Mucosa of descending colon (tissue), 3 donors: ENCODE measurements at regions not wholly inside any gene's neighbourhood (a gene's known extent, or its start where the extent isn't known, plus 50 kb on each side); places are given as distances from the start of the nearest gene placed in this dataset.

Experiments used
- ATAC-seq: fragments of 200-7000 bp; cut with Tn5 transposase; one replicate; pipeline ENCODE4 v1.9.1; 2020; ENCODE audit warnings: mild to moderate bottlenecking, moderate library complexity
- DNase-seq, 3 donors: peaks; one replicate each; pipeline ENCODE4 v3.0.0-alpha.2; 2020
- H3K36me3 ChIP-seq: fragments of 200-600 bp; one replicate; pipeline ENCODE4 v1.8.0; 2021; ENCODE audit warnings: low read depth, mild to moderate bottlenecking
- H3K4me1 ChIP-seq: fragments of 200-600 bp; one replicate; pipeline ENCODE4 v1.8.0; 2021; ENCODE audit warnings: low read depth, mild to moderate bottlenecking
- H3K4me3 ChIP-seq: fragments of 200-600 bp; one replicate; pipeline ENCODE4 v1.8.0; 2021; ENCODE audit warnings: mild to moderate bottlenecking
- H3K9me3 ChIP-seq: fragments of 200-600 bp; one replicate; pipeline ENCODE4 v1.8.0; 2021; ENCODE audit warnings: mild to moderate bottlenecking
- intact Hi-C, 2 donors: fragments of 100-400 bp; cut with DNase I in 1 of 2; cut with micrococcal nuclease in 1 of 2; formaldehyde crosslinking; loops; one replicate each; pipeline versions ENCODE4 v1.11.0 to v1.11.1; 2022; cut with DNase I, micrococcal nuclease
- TF ChIP-seq, protein P1 (sequence below): fragments of 200-600 bp; IDR thresholded peaks from one replicate; pipeline ENCODE4 v1.8.0; 2022; ENCODE audit warnings: antibody characterized with exemption, mild to moderate bottlenecking
- donor health status: DM: no; HTN: no; CAD: no; lungs with moderate emphysema.
- donor health status: DM: no; HTN: no; CAD: no.
- donor health status: DM: no; HTN: yes; CAD: no.

DNA sequence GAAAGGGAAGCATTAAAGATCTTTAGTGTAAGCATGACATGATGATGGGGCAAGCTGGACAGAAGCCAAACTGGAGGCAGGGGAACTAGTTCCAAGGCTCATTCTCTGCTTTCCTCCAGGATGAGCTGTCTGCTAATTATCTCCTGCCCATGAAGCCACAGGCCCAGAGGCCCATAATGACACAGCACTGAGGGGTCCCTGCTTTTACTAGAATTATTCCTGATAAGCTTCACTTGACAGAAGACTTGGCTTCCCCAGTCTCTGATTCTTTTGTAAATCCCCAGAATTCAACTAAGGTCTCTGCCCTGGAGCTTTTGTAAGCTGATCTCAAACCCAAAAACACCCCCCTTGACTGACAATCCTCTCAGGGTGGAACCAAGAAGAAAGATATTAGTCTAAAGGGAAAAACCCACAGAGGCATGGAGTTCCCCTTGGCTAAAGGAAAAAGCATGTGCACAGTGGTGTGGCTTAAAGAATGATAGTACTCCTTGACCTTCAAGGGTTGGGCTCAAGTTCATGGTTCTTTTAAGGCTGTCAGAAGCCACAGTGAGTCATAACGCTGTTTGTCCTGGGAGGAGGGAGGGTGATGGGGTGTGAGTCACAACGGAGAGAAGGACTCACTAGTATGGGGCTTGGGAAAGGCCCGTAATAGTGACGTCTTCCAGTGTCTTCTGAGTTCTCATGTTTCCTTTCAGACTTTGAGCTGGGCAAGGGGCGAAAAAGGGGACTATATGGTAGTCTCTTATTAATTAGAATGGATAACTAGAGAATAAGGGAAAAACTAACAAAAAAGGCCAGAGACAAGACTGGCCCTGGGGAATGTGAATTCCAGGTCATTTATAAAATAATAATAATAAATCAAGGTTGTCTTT lies 146.0 kb upstream of the CPEB2 start:
- TF ChIP-seq, protein P1, sequence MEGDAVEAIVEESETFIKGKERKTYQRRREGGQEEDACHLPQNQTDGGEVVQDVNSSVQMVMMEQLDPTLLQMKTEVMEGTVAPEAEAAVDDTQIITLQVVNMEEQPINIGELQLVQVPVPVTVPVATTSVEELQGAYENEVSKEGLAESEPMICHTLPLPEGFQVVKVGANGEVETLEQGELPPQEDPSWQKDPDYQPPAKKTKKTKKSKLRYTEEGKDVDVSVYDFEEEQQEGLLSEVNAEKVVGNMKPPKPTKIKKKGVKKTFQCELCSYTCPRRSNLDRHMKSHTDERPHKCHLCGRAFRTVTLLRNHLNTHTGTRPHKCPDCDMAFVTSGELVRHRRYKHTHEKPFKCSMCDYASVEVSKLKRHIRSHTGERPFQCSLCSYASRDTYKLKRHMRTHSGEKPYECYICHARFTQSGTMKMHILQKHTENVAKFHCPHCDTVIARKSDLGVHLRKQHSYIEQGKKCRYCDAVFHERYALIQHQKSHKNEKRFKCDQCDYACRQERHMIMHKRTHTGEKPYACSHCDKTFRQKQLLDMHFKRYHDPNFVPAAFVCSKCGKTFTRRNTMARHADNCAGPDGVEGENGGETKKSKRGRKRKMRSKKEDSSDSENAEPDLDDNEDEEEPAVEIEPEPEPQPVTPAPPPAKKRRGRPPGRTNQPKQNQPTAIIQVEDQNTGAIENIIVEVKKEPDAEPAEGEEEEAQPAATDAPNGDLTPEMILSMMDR, result no peak

DNA sequence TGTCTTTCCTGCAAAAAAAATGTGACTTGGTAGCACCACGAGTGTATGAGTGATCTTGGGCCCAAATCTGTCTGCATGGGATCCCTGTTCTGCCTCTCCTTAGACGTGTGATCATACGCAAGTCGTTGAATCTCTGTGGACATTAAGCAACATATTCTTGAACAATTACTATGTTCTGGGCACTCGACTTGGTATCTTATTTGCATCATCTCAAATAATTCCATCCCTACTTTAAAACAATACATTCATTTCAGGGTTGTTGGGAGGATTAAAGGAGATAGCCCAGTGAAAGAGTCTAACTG lies 145.4 kb upstream of the CPEB2 start:
- TF ChIP-seq, protein P1, result no peak
- intact Hi-C loops, result no loop called here
- ATAC-seq (no peak), DNase-seq (no peak)
- H3K4me1 ChIP-seq, result peaks cover 14% of the 10 kb centered on the region
- H3K9me3 ChIP-seq, result no peaks in the 10 kb centered on the region
- H3K36me3 ChIP-seq, result no peaks in the 10 kb centered on the region
- H3K4me3 ChIP-seq, result no peak overlapping the region

More for the DNA sequence above, 146.0 kb upstream of the CPEB2 start:
- ATAC-seq (peak; percentile 100), DNase-seq (peak in 2 of 3 donors; percentile 44 to 72)
- Histone ChIP-seq H3K36me3 (no peaks in the 10 kb centered on the region), H3K9me3 (no peaks in the 10 kb centered on the region), H3K4me1 (peaks cover 14% of the 10 kb centered on the region), H3K4me3 (no peak overlapping the region)
- intact Hi-C loops, result no loop called here

DNA sequence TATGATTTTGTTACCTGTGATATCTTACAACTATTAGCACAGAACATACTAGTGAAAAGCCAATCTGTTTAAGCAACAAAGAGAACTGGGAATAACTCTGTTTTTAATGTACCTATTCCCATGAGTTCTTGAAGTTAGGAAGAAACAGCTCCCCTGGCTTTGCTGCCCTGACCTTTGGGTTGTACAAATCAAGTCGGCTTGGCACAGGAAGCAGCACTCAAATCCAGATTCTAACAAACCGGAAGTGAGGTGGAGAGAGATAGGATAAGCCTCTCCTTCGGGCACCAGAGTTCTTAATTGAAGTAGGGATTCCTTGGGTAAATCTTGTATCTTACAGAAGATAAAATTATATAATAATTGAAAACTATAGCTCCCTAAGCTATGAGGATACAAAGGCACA lies 144.8 kb upstream of the CPEB2 start:
- ATAC-seq, result no peak
- DNase-seq, result no peak
- TF ChIP-seq, protein P1, result no peak
- no peaks in the 10 kb centered on the region for H3K36me3 ChIP-seq
- peaks cover 14% of the 10 kb centered on the region for H3K4me1 ChIP-seq
- intact Hi-C loops, result no loop called here
- no peak overlapping the region for H3K4me3 ChIP-seq
- H3K9me3 ChIP-seq, result no peaks in the 10 kb centered on the region

DNA sequence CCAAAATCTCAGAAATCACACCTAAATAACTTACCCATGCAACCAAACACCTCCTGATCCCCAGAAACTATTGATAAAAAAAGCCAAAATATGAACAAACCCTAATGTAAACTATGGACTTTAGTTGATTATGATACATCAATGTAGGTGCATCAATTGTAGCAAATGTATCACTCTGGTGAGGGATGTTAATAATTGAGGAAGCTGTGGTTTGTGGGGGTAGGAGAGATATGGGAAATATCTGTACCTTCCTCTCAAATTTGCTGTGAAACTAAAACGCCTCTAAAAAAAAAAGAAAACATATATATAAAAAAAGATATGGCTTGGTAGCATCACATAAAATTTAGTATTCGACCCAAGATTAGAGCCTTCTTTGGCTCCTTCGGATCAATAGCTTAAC lies 144.3 kb upstream of the CPEB2 start:
- H3K36me3 ChIP-seq, result no peaks in the 10 kb centered on the region
- DNase-seq (no peak), ATAC-seq (no peak)
- no peaks in the 10 kb centered on the region for H3K9me3 ChIP-seq
- TF ChIP-seq, protein P1, result no peak
- intact Hi-C loops, result no loop called here
- peaks cover 14% of the 10 kb centered on the region for H3K4me1 ChIP-seq
- no peak overlapping the region for H3K4me3 ChIP-seq

DNA sequence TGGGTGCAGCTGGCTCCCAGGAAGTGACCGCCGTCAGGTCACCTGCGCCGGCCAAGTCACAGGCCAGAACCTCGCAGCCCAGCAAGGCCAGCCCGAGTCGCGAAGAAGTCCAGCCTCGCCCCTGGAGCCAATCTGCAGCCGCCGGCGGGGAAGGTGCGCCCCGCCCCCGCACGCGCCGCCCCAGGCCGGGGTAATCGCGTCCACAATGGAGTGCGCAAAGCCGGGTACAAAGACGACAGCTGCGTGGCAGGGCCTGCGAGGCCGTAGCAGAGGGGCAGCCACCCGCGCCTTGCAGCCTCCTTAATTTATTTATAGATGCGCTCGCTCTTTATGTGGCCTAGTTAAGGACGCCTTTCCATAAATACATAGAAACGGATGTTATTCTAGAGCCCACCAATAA lies 139.4 kb upstream of the CPEB2 start:
- no peaks in the 10 kb centered on the region for H3K36me3 ChIP-seq
- peak; percentile 41 to 76 (median 57) for DNase-seq
- H3K4me1 ChIP-seq, result no peaks in the 10 kb centered on the region
- intact Hi-C loops, result no loop called here
- no peak overlapping the region for H3K4me3 ChIP-seq
- TF ChIP-seq, protein P1, result no peak
- peak; percentile 90 for ATAC-seq
- H3K9me3 ChIP-seq, result no peaks in the 10 kb centered on the region
